HEK293T (cell line): ENCODE measurements at regions not wholly inside any gene's neighbourhood (a gene's known extent, or its start where the extent isn't known, plus 50 kb on each side); places are given as distances from the start of the nearest gene placed in this dataset.
"Not testable (repeated sequence)": the region's sequence is repeated elsewhere in the genome, so short reads cannot be mapped to it uniquely, and the experiment has no call there.

Experiments
- CTCF ChIA-PET: fragments of 350-600 bp; formaldehyde crosslinking; extraction: SDS; loops from one replicate; lab custom pipeline; 2021; ENCODE audit warnings: antibody characterized with exemption, inconsistent platforms; lab: Yijun Ruan, JAX
- POLR2A ChIA-PET: fragments of 350-600 bp; formaldehyde crosslinking; extraction: SDS; loops from one replicate; lab custom pipeline; 2020; ENCODE audit warnings: antibody characterized with exemption, inconsistent platforms; lab: Yijun Ruan, JAX
- DNase-seq: peaks from one replicate; pipeline ENCODE4 v3.0.0; 2012; ENCODE audit warnings: mixed read lengths; ENCODE audit errors: extremely low spot score
- ARNT ChIP-seq: fragments of 450-650 bp; IDR thresholded peaks from 2 replicates; pipeline ENCODE4 v1.6.1; 2017; ENCODE audit warnings: mild to moderate bottlenecking
- BHLHE40 ChIP-seq: fragments of 450-650 bp; IDR thresholded peaks from 2 replicates; pipeline ENCODE4 v1.6.1; 2016; ENCODE audit warnings: mild to moderate bottlenecking, moderate library complexity, borderline replicate concordance
- CTBP1 ChIP-seq: fragments of 450-650 bp; IDR thresholded peaks from 2 replicates; pipeline ENCODE4 v1.6.1; 2016; ENCODE audit warnings: borderline replicate concordance
- ELF4 ChIP-seq: fragments of 450-650 bp; IDR thresholded peaks from 2 replicates; pipeline ENCODE4 v1.6.1; 2017; ENCODE audit warnings: antibody characterized with exemption
- FOXA1 ChIP-seq: fragments of 450-650 bp; IDR thresholded peaks from 2 replicates; pipeline ENCODE4 v1.6.1; 2016; ENCODE audit warnings: mild to moderate bottlenecking
- FOXK2 ChIP-seq: fragments of 450-650 bp; IDR thresholded peaks from 2 replicates; pipeline ENCODE4 v1.6.1; 2016; ENCODE audit warnings: mild to moderate bottlenecking
- FOXM1 ChIP-seq: fragments of 450-650 bp; IDR thresholded peaks from 2 replicates; pipeline ENCODE4 v1.6.1; 2017; ENCODE audit warnings: mild to moderate bottlenecking, borderline replicate concordance
- HDGF ChIP-seq: fragments of 450-650 bp; IDR thresholded peaks from 2 replicates; pipeline ENCODE4 v1.6.1; 2017; ENCODE audit warnings: antibody characterized with exemption, borderline replicate concordance
- L3MBTL2 ChIP-seq: fragments of 450-650 bp; conservative IDR thresholded peaks from 2 replicates; pipeline ENCODE4 v1.6.1; 2016; ENCODE audit warnings: mild to moderate bottlenecking
- LEF1 ChIP-seq: fragments of 450-650 bp; IDR thresholded peaks from 2 replicates; pipeline ENCODE4 v1.6.1; 2017; ENCODE audit warnings: mild to moderate bottlenecking, borderline replicate concordance
- NFRKB ChIP-seq: fragments of 450-650 bp; IDR thresholded peaks from 2 replicates; pipeline ENCODE4 v1.6.1; 2016; ENCODE audit warnings: mild to moderate bottlenecking, moderate library complexity
- SP1 ChIP-seq: fragments of 450-650 bp; IDR thresholded peaks from 2 replicates; pipeline ENCODE4 v1.6.1; 2017
- SUZ12 ChIP-seq: fragments of 450-650 bp; IDR thresholded peaks from 2 replicates; pipeline ENCODE4 v1.6.1; 2016; ENCODE audit warnings: mild to moderate bottlenecking
- TARDBP ChIP-seq: fragments of 450-650 bp; IDR thresholded peaks from 2 replicates; pipeline ENCODE4 v1.6.1; 2016
- ZNF384 ChIP-seq: fragments of 450-650 bp; IDR thresholded peaks from 2 replicates; pipeline ENCODE4 v1.6.1; 2016
- TF ChIP-seq, protein P1 (sequence below): fragments of 450-650 bp; IDR thresholded peaks from 2 replicates; pipeline ENCODE4 v1.6.1; 2016

- CTCF ChIA-PET, result no interaction called here
These were observed 92.6 kb downstream of the DLL1 start for GRCh38 chr6:170198298-170198697.

GRCh38 chr6:170193326-170193821, 97.5 kb downstream of the DLL1 start:
- DNase-seq, result no peak
- no peak for TF ChIP-seq LEF1
- ChIA-PET CTCF (no interaction called here), POLR2A (no interaction called here)

More at GRCh38 chr6:170198298-170198697, 92.6 kb downstream of the DLL1 start:
- POLR2A ChIA-PET, result no interaction called here
- TF ChIP-seq ELF4 (no peak), SUZ12 (no peak), LEF1 (no peak), FOXA1 (no peak), SP1 (no peak)
- TF ChIP-seq, protein P1, sequence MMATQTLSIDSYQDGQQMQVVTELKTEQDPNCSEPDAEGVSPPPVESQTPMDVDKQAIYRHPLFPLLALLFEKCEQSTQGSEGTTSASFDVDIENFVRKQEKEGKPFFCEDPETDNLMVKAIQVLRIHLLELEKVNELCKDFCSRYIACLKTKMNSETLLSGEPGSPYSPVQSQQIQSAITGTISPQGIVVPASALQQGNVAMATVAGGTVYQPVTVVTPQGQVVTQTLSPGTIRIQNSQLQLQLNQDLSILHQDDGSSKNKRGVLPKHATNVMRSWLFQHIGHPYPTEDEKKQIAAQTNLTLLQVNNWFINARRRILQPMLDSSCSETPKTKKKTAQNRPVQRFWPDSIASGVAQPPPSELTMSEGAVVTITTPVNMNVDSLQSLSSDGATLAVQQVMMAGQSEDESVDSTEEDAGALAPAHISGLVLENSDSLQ, result no peak
- no peak for DNase-seq

DNA sequence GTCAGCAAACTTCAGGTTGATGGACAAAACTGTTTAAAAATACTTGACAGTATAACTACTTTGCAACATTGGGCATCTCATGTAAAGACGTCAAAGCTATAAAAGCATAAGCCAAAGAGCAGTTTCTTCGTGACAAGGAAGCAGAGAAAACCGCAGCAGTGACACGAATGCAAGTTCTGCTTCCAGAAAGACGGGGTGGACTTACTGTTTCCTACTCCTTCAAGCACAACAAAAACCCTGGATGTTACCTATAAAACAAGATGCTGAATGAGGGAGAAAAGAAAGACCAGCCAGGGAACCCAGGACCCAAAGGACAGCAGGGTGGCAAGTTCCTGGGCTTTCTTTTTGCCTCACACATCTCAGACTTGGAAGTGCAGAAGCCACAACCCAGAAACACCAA, 98.0 kb downstream of the DLL1 start:
- ChIA-PET POLR2A (no interaction called here), CTCF (no interaction called here)
- no peak for DNase-seq
- TF ChIP-seq FOXM1 (no peak), TARDBP (no peak), BHLHE40 (no peak), NFRKB (no peak), SP1 (no peak), CTBP1 (no peak), ELF4 (no peak), SUZ12 (no peak), ZNF384 (no peak), FOXA1 (no peak), LEF1 (no peak), HDGF (no peak), ARNT (no peak)
- TF ChIP-seq, protein P1, result no peak

GRCh38 chr6:170192101-170192500, 98.8 kb downstream of the DLL1 start:
- POLR2A ChIA-PET, DNase-seq, CTCF ChIA-PET: not testable (repeated sequence)

- TF ChIP-seq L3MBTL2 (no peak), SP1 (no peak), FOXM1 (no peak), TARDBP (no peak), BHLHE40 (no peak), ZNF384 (no peak), NFRKB (no peak), LEF1 (no peak), HDGF (no peak), CTBP1 (no peak)
- no peak for DNase-seq
- ChIA-PET POLR2A (no interaction called here), CTCF (no interaction called here)
These were observed 100.8 kb downstream of the DLL1 start for GRCh38 chr6:170190046-170190445.

DNA sequence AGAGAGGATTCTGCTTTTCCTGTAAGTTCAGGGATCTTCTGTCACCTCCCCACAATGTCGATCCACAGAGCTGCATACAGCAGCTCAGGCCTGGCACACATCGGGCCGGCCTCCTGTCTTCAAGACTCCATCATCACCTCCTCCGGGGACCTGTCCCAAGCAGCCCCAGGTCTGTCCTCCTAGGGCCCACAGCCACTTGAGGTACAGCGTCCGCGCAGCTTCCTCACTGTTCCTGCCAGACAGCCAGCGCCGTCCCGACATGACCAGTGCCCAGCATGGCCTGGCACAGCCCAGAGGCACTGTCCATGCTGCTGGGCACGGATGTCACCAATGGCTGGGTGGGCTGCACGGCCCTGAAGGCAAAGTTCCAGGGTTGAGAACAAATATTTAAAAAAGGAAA, 101.6 kb downstream of the DLL1 start:
- TF ChIP-seq FOXM1 (no peak), SP1 (no peak), ZNF384 (no peak), HDGF (no peak), ARNT (no peak), L3MBTL2 (no peak), NFRKB (no peak), FOXK2 (no peak), TARDBP (no peak), SUZ12 (no peak), ELF4 (no peak)
- TF ChIP-seq, protein P1, result no peak
- no peak for DNase-seq
- ChIA-PET CTCF (no interaction called here), POLR2A (no interaction called here)

DNA sequence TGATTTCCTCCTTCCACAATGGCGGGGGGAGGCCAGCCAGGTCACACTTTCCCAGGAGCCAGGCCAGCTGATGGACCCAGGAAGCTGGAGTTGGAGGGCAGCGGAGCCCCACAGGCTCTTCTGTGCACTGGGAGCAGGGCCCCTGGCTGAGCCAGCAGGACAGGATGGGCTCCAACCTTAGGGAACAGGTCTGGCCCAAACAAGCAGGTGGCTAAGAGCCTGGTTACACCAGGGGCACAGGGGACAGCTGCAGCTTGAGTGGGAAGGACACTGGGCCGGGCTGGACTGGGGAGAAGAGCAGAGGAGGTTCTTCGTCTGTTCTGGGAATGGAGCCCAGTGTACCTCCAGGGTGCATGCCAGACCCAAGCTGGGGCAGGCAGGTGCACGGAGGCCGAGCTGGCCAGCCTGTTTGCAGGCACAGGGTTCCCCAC, 102.3 kb downstream of the DLL1 start:
- POLR2A ChIA-PET, result no interaction called here
- CTCF ChIA-PET, result no interaction called here
- DNase-seq, result no peak
- TF ChIP-seq, protein P1, result no peak
- TF ChIP-seq FOXM1, result no peak
